Heart right ventricle (tissue), 16 donors: ENCODE measurements at regions not wholly inside any gene's neighbourhood (a gene's known extent, or its start where the extent isn't known, plus 50 kb on each side); places are given as distances from the start of the nearest gene placed in this dataset.
A peak's percentile ranks its signal among the peaks of the same experiment; 100 is the strongest.

Experiments used
- ATAC-seq, 8 donors: fragments of 200-7000 bp; cut with Tn5 transposase; one replicate each; pipeline ENCODE4 v1.9.1; 2020; ENCODE audit warnings: mild to moderate bottlenecking in 8 of 8, moderate library complexity in 8 of 8, moderate number of reproducible peaks in 1 of 8
- DNase-seq, 2 donors: peaks; one replicate each; pipeline ENCODE4 v3.0.0-alpha.2; 2020
- H3K27ac ChIP-seq, 10 donors: fragments of 200-600 bp; sonication (generic) in 2 of 10; one replicate each; pipeline versions ENCODE4 v1.5.0 to v1.8.0; 2020 to 2022; ENCODE audit warnings: mild to moderate bottlenecking in 3 of 10
- H3K27me3 ChIP-seq, 7 donors: fragments of 200-600 bp; one replicate each; pipeline ENCODE4 v1.8.0; 2021 to 2022; ENCODE audit warnings: mild to moderate bottlenecking in 2 of 7
- H3K36me3 ChIP-seq, 9 donors: fragments of 200-600 bp; sonication (generic) in 1 of 9; one replicate each; pipeline versions ENCODE4 v1.5.0 to v1.8.0; 2020 to 2022; ENCODE audit warnings: mild to moderate bottlenecking in 2 of 9
- H3K4me1 ChIP-seq, 9 donors: fragments of 200-600 bp; sonication (generic) in 1 of 9; one replicate each; pipeline versions ENCODE4 v1.5.0 to v1.8.0; 2020 to 2022; ENCODE audit warnings: mild to moderate bottlenecking in 4 of 9
- H3K4me3 ChIP-seq, 10 donors: fragments of 200-600 bp; sonication (generic) in 2 of 10; one replicate each; pipeline versions ENCODE4 v1.5.0 to v1.8.0; 2020 to 2022; ENCODE audit warnings: mild to moderate bottlenecking in 7 of 10, moderate library complexity in 2 of 10
- H3K9me3 ChIP-seq, 11 donors: fragments of 200-600 bp in 10 of 11; sonication (generic) in 2 of 11; one replicate each; pipeline versions ENCODE4 v1.5.0 to v1.8.0; 2013 to 2022; ENCODE audit warnings: mild to moderate bottlenecking in 2 of 11, control low read depth in 1 of 11, moderate library complexity in 1 of 11
- WGBS, 2 donors: extraction: QIAGEN DNeasy Blood & Tissue Kit; methylation state at CpG; one replicate each; pipeline ENCODE4 v1.1.7; 2013; ENCODE audit warnings: inconsistent platforms in 1 of 2; 5-methylcytosine and 5-hydroxymethylcytosine counted together
- intact Hi-C, 10 donors: fragments of 100-400 bp; cut with DNase I; formaldehyde crosslinking; loops; one replicate each; pipeline versions ENCODE4 v1.11.1 to v1.14.2; 2022
- TF ChIP-seq, protein P1 (sequence below), 9 donors: fragments of 200-600 bp; sonication (generic) in 2 of 9; IDR thresholded peaks; one replicate each; pipeline versions ENCODE4 v1.5.0 to v1.8.0; 2021 to 2022; ENCODE audit warnings: antibody characterized with exemption in 9 of 9, mild to moderate bottlenecking in 5 of 9, moderate library complexity in 1 of 9
- donor health status: Arrhythmogenic right ventricular cardiomyopathy.
- donor health status: ischemic (EF 13 %, LVEDD 7.1; RV severe dilation, severe dysfunction).
- donor health status: healthy with polysubstance abuse.
- donor health status: DM: no; HTN: yes; CAD: no.
- donor health status: DM: no; HTN: no; CAD: no.
- donor health status: ischemic (EF 25% LVEDD 6.9; RV normal size, moderate dysfunction).
- donor health status: ischemic (EF 25% LVEDD 5.7; RV mildly dilated, moderate dysfunction).
- donor health status: healthy.
- donor health status: DM: yes; HTN: yes; CAD: no.
- donor health status: Ischemic cardiomyopathy.
- donor health status: ischemic (EF 35%, LVEDD 5.7; RV mildly dilated, moderate dysfunction).
- donor health status: nonischemic (EF 11% LVEDD 7.7; RV severe dilation, severe dysfunction).
- donor health status: DM: yes; HTN: yes; CAD: no.
- donor health status: PGD.
- donor health status: ischemic (EF 29% LVEDD 5.4; RV normal size, mild dysfunction).
- donor health status: nonischemic (EF 23%, LVEDD 6.1; RV moderate dilation, normal function).

- TF ChIP-seq, protein P1, sequence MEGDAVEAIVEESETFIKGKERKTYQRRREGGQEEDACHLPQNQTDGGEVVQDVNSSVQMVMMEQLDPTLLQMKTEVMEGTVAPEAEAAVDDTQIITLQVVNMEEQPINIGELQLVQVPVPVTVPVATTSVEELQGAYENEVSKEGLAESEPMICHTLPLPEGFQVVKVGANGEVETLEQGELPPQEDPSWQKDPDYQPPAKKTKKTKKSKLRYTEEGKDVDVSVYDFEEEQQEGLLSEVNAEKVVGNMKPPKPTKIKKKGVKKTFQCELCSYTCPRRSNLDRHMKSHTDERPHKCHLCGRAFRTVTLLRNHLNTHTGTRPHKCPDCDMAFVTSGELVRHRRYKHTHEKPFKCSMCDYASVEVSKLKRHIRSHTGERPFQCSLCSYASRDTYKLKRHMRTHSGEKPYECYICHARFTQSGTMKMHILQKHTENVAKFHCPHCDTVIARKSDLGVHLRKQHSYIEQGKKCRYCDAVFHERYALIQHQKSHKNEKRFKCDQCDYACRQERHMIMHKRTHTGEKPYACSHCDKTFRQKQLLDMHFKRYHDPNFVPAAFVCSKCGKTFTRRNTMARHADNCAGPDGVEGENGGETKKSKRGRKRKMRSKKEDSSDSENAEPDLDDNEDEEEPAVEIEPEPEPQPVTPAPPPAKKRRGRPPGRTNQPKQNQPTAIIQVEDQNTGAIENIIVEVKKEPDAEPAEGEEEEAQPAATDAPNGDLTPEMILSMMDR (IDR thresholded peaks at IDR 0.05) = no peak
- Histone ChIP-seq H3K4me3 (no peak overlapping the region), H3K27ac (no peak overlapping the region), H3K27me3 (peaks cover 0 to 5% (median 0%) of the 10 kb centered on the region in 7 donors), H3K36me3 (no peaks in the 10 kb centered on the region), H3K9me3 (no peaks in the 10 kb centered on the region), H3K4me1 (peaks cover 0 to 25% (median 0%) of the 10 kb centered on the region in 9 donors)
- intact Hi-C loops = loop anchor here in 2 of 10 donors (10.0 kb wide), 3 partner anchors 369 to 1379 kb away; no protein-coding TSS in a partner anchor
- no peak for DNase-seq
- peak in 1 of 8 donors; percentile 22 for ATAC-seq
- WGBS, 2 donors = 55 to 59% methylated on average over 2 of the region's 2 CpGs
Measured at GRCh38 chr4:156596026-156596425, 375.6 kb downstream of the PDGFC start.

- no peak for DNase-seq
- no peak for ATAC-seq
- Histone ChIP-seq H3K27ac (no peak overlapping the region), H3K4me1 (peaks cover 0 to 25% (median 0%) of the 10 kb centered on the region in 9 donors), H3K4me3 (no peak overlapping the region), H3K36me3 (no peaks in the 10 kb centered on the region), H3K27me3 (peaks cover 0 to 5% (median 0%) of the 10 kb centered on the region in 7 donors), H3K9me3 (no peaks in the 10 kb centered on the region)
- 43 to 63% methylated on average over 1 of the region's 1 CpG for WGBS, 2 donors
- TF ChIP-seq, protein P1 (IDR thresholded peaks at IDR 0.05) = no peak
- intact Hi-C loops = loop anchor here in 2 of 10 donors (10.0 kb wide), 3 partner anchors 370 to 1380 kb away; no protein-coding TSS in a partner anchor
Measured at GRCh38 chr4:156595041-156595440, 376.6 kb downstream of the PDGFC start.

- intact Hi-C loops = loop anchor here in 2 of 10 donors (10.0 kb wide), 3 partner anchors 370 to 1380 kb away; no protein-coding TSS in a partner anchor
- TF ChIP-seq, protein P1 (IDR thresholded peaks at IDR 0.05) = no peak
- no peaks in the 10 kb centered on the region for H3K9me3 ChIP-seq
- peak; percentile 8 to 35 for DNase-seq
- H3K4me1 ChIP-seq = peaks cover 0 to 25% (median 0%) of the 10 kb centered on the region in 9 donors
- no peak overlapping the region for H3K27ac ChIP-seq
- H3K27me3 ChIP-seq = peaks cover 0 to 5% (median 0%) of the 10 kb centered on the region in 7 donors
- H3K36me3 ChIP-seq = no peaks in the 10 kb centered on the region
- WGBS, 2 donors = 30% methylated on average over 3 of the region's 3 CpGs
- H3K4me3 ChIP-seq = no peak overlapping the region
- peak in 2 of 8 donors; percentile 39 to 55 for ATAC-seq
Measured at GRCh38 chr4:156594624-156595023, 377.0 kb downstream of the PDGFC start.

DNA sequence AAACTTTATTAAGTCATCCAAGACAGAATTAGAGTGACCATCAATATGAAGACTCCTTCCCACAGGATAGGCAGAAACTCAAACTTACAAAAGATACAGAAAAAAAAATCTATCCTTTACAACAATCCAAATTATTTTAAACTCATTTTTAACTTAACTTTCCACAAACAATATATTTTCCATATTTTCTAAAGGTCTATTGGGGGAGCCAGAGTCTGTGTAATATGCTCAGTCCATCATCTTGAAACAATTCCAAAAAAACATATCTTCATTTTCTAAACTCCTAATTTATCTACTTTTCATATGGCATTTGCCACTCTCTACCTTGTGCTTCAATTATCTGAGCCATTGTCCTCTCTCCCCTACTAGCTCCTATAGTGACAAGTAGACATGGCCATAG is 378.1 kb downstream of the PDGFC start:
- ATAC-seq (no peak), DNase-seq (no peak)
- H3K4me3 ChIP-seq = no peak overlapping the region
- peaks cover 0 to 24% (median 0%) of the 10 kb centered on the region in 9 donors for H3K4me1 ChIP-seq
- H3K9me3 ChIP-seq = no peaks in the 10 kb centered on the region
- intact Hi-C loops = loop anchor here in 2 of 10 donors (10.0 kb wide), 3 partner anchors 371 to 1381 kb away; no protein-coding TSS in a partner anchor
- H3K27ac ChIP-seq = no peak overlapping the region
- peaks cover 0 to 5% (median 0%) of the 10 kb centered on the region in 7 donors for H3K27me3 ChIP-seq
- TF ChIP-seq, protein P1 (IDR thresholded peaks at IDR 0.05) = peak in 4 of 9 donors; percentile 17 to 37 (median 29)
- no peaks in the 10 kb centered on the region for H3K36me3 ChIP-seq
